A204.1 (cell line): ENCODE measurements at regions not wholly inside any gene's neighbourhood (a gene's known extent, or its start where the extent isn't known, plus 50 kb on each side); places are given as distances from the start of the nearest gene placed in this dataset.
"Not testable (repeated sequence)": the region's sequence is repeated elsewhere in the genome, so short reads cannot be mapped to it uniquely, and the experiment has no call there.

Source experiments
- FAIRE-seq: peaks from 2 replicates; lab custom pipeline; 2012; peaks lifted over from hg19 to GRCh38; lab: Jason Lieb, UNC

GRCh38 chr10:125269716-125270115, 109.4 kb upstream of the CTBP2 start:
- no peak for FAIRE-seq

GRCh38 chr10:125266966-125267365, 106.6 kb upstream of the CTBP2 start:
- FAIRE-seq, result no peak

- no peak for FAIRE-seq
These were observed 106.2 kb upstream of the CTBP2 start for GRCh38 chr10:125266541-125266940.

- FAIRE-seq, result no peak
These were observed 105.2 kb upstream of the CTBP2 start for GRCh38 chr10:125265579-125265955.

GRCh38 chr10:125264757-125265578, 104.6 kb upstream of the CTBP2 start:
- FAIRE-seq, result no peak

GRCh38 chr10:125264091-125264490, 103.7 kb upstream of the CTBP2 start:
- FAIRE-seq, result no peak

- FAIRE-seq, result no peak
These were observed 103.2 kb upstream of the CTBP2 start for GRCh38 chr10:125263551-125263950.

- no peak for FAIRE-seq
These were observed 102.6 kb upstream of the CTBP2 start for GRCh38 chr10:125262920-125263319.

- FAIRE-seq, result no peak
These were observed 102.0 kb upstream of the CTBP2 start for GRCh38 chr10:125262409-125262808.

GRCh38 chr10:125261491-125262186, 101.3 kb upstream of the CTBP2 start:
- FAIRE-seq, result no peak

GRCh38 chr10:125260260-125260659, 99.9 kb upstream of the CTBP2 start:
- FAIRE-seq, result no peak

GRCh38 chr10:125259651-125260050, 99.3 kb upstream of the CTBP2 start:
- no peak for FAIRE-seq

GRCh38 chr10:125258676-125259075, 98.3 kb upstream of the CTBP2 start:
- no peak for FAIRE-seq

GRCh38 chr10:125257521-125258108, 97.3 kb upstream of the CTBP2 start:
- FAIRE-seq, result no peak

GRCh38 chr10:125256026-125256425, 95.7 kb upstream of the CTBP2 start:
- FAIRE-seq, result no peak

GRCh38 chr10:125252937-125253336, 92.6 kb upstream of the CTBP2 start:
- no peak for FAIRE-seq

GRCh38 chr10:125250834-125251233, 90.5 kb upstream of the CTBP2 start:
- FAIRE-seq, result not testable (repeated sequence)

- FAIRE-seq, result no peak
These were observed 89.6 kb upstream of the CTBP2 start for GRCh38 chr10:125249948-125250347.

- FAIRE-seq, result no peak
These were observed 88.1 kb upstream of the CTBP2 start for GRCh38 chr10:125248489-125248888.

- no peak for FAIRE-seq
These were observed 87.2 kb upstream of the CTBP2 start for GRCh38 chr10:125247576-125247975.

- FAIRE-seq, result no peak
These were observed 83.3 kb upstream of the CTBP2 start for GRCh38 chr10:125243532-125244253.

GRCh38 chr10:125238682-125239081, 78.3 kb upstream of the CTBP2 start:
- no peak for FAIRE-seq

GRCh38 chr10:125236091-125236490, 75.7 kb upstream of the CTBP2 start:
- FAIRE-seq, result no peak
